T47D (cell line): ENCODE measurements at regions not wholly inside any gene's neighbourhood (a gene's known extent, or its start where the extent isn't known, plus 50 kb on each side); places are given as distances from the start of the nearest gene placed in this dataset.
A peak's percentile ranks its signal among the peaks of the same experiment; 100 is the strongest.

Experiments
- DNase-seq, 2 experiments: peaks; one replicate each; pipeline versions ENCODE4 v3.0.0 to v3.0.0-alpha.2; 2011 to 2012; ENCODE audit warnings: low read depth in 1 of 2, low spot score in 1 of 2
- JUND ChIP-seq: IDR thresholded peaks from 2 replicates; pipeline ENCODE4 v1.6.1; 2012; ENCODE audit warnings: low read depth
- in situ Hi-C: cut with HindIII; loops from 2 replicates; pipeline ENCODE4 v1.10.0; 2016; ENCODE audit warnings: low sequenced_read_pairs, low pct_unique_long_range_greater_than_20kb

- TF ChIP-seq JUND = no peak
- DNase-seq = peak; percentile 47 to 88
- in situ Hi-C loops = no loop called here
These were observed 75.2 kb upstream of the KSR1 start for GRCh38 chr17:27381007-27381501.

GRCh38 chr17:27382025-27382424 is 74.2 kb upstream of the KSR1 start:
- DNase-seq = no peak
- in situ Hi-C loops = no loop called here
- TF ChIP-seq JUND = no peak

- TF ChIP-seq JUND = no peak
- in situ Hi-C loops = no loop called here
- peak in 1 of 2 experiments; percentile 39 for DNase-seq
These were observed 72.0 kb upstream of the KSR1 start for GRCh38 chr17:27384261-27384701.

- no peak for DNase-seq
- in situ Hi-C loops = no loop called here
- TF ChIP-seq JUND = no peak
These were observed 71.5 kb upstream of the KSR1 start for GRCh38 chr17:27384726-27385125.

GRCh38 chr17:27385626-27386025 is 70.6 kb upstream of the KSR1 start:
- no peak for TF ChIP-seq JUND
- DNase-seq = no peak
- in situ Hi-C loops = no loop called here

- in situ Hi-C loops = no loop called here
- DNase-seq = no peak
- no peak for TF ChIP-seq JUND
These were observed 69.8 kb upstream of the KSR1 start for GRCh38 chr17:27386206-27387075.

GRCh38 chr17:27389542-27390140 is 66.6 kb upstream of the KSR1 start:
- DNase-seq = no peak
- in situ Hi-C loops = no loop called here
- TF ChIP-seq JUND = no peak

- TF ChIP-seq JUND = no peak
- DNase-seq = no peak
- in situ Hi-C loops = no loop called here
These were observed 65.7 kb upstream of the KSR1 start for GRCh38 chr17:27390540-27390939.

GRCh38 chr17:27391427-27391826 is 64.8 kb upstream of the KSR1 start:
- no peak for TF ChIP-seq JUND
- no peak for DNase-seq
- in situ Hi-C loops = no loop called here

- in situ Hi-C loops = no loop called here
- no peak for TF ChIP-seq JUND
- DNase-seq = no peak
These were observed 60.2 kb upstream of the KSR1 start for GRCh38 chr17:27396045-27396444.

- no peak for TF ChIP-seq JUND
- in situ Hi-C loops = no loop called here
- peak in 1 of 2 experiments; percentile 71 for DNase-seq
These were observed 59.3 kb upstream of the KSR1 start for GRCh38 chr17:27396941-27397340.

GRCh38 chr17:27398691-27399090 is 57.6 kb upstream of the KSR1 start:
- no peak for TF ChIP-seq JUND
- in situ Hi-C loops = no loop called here
- no peak for DNase-seq

- in situ Hi-C loops = no loop called here
- DNase-seq = no peak
- TF ChIP-seq JUND = no peak
These were observed 55.3 kb upstream of the KSR1 start for GRCh38 chr17:27400991-27401390.
